HepG2 (cell line): ENCODE measurements at regions not wholly inside any gene's neighbourhood (a gene's known extent, or its start where the extent isn't known, plus 50 kb on each side); places are given as distances from the start of the nearest gene placed in this dataset.

Experiments used
- ATAC-seq: fragments of 200-7000 bp; cut with Tn5 transposase; 3 replicates; pipeline ENCODE4 v1.9.1; 2020; ENCODE audit warnings: mild to moderate bottlenecking, moderate library complexity
- BruUV-seq: library from RNA; stranded (reverse); fragments of 400-500 nt; replicated peaks from 2 replicates; lab custom pipeline; 2021; lab: Mats Ljungman, UMichigan
- CTCF ChIA-PET: fragments of 300-600 bp; formaldehyde crosslinking; extraction: SDS; loops from one replicate; lab custom pipeline; 2021; ENCODE audit warnings: low total read pairs, inconsistent platforms, low intra/inter-chr PET ratio; lab: Yijun Ruan, JAX
- POLR2A ChIA-PET: fragments of 350-600 bp; sonication (Branson Sonifier 250); formaldehyde crosslinking; loops from one replicate; lab custom pipeline; 2020; ENCODE audit warnings: antibody characterized with exemption, inconsistent platforms; lab: Yijun Ruan, JAX
- DNase-seq: peaks from one replicate; pipeline ENCODE4 v3.0.0-alpha.2; 2015; ENCODE audit warnings: low spot score
- FAIRE-seq: peaks from 3 replicates; lab custom pipeline; 2011; peaks lifted over from hg19 to GRCh38; lab: Jason Lieb, UNC
- H2AFZ ChIP-seq: one replicate; pipeline ENCODE4 v1.6.1; 2011; ENCODE audit warnings: low read length, inconsistent platforms
- H3K27ac ChIP-seq: fragments of 300-600 bp; 3 replicates; pipeline ENCODE4 v1.8.0; 2011; ENCODE audit warnings: mixed run types, mild to moderate bottlenecking, mixed read lengths, low read length, inconsistent platforms; ENCODE audit not compliant: insufficient read depth; ENCODE audit errors: extremely low read length
- H3K27me3 ChIP-seq, 2 experiments: fragments of 200-600 bp in 1 of 2; 2 replicates in 1 of 2; 3 replicates in 1 of 2; pipeline versions ENCODE4 v1.6.0 to v1.8.0; 2011; ENCODE audit warnings: low read length in 2 of 2, mild to moderate bottlenecking in 2 of 2, moderate library complexity in 2 of 2, inconsistent platforms in 1 of 2; ENCODE audit not compliant: insufficient read depth in 2 of 2, control insufficient read depth in 1 of 2
- H3K36me3 ChIP-seq, 2 experiments: fragments of 200-600 bp in 1 of 2; replicated peaks in 1 of 2; 2 replicates in 1 of 2; 3 replicates in 1 of 2; pipeline versions ENCODE4 v1.5.1 to v1.8.0; 2011; ENCODE audit warnings: low read length in 2 of 2, inconsistent platforms in 1 of 2; ENCODE audit not compliant: insufficient read depth in 2 of 2, control insufficient read depth in 1 of 2
- H3K4me1 ChIP-seq: 2 replicates; pipeline ENCODE4 v1.5.1; 2012; ENCODE audit warnings: low read length, inconsistent platforms; ENCODE audit not compliant: insufficient read depth
- H3K4me2 ChIP-seq: 2 replicates; pipeline ENCODE4 v1.6.0; 2011; ENCODE audit warnings: low read depth, low read length, inconsistent platforms
- H3K4me3 ChIP-seq, 3 experiments: fragments of 200-600 bp in 1 of 3; sonication (generic), shearing (Covaris generic) in 1 of 3; replicated peaks in 1 of 3; 2 replicates each; pipeline ENCODE4 v1.5.1; 2011 to 2016; ENCODE audit warnings: low read length in 3 of 3, inconsistent platforms in 2 of 3, low read depth in 2 of 3, mild to moderate bottlenecking in 2 of 3, control low read depth in 1 of 3, mixed read lengths in 1 of 3; ENCODE audit not compliant: insufficient read depth in 1 of 3
- H3K79me2 ChIP-seq: one replicate; pipeline ENCODE4 v1.6.1; 2011; ENCODE audit warnings: low read length, inconsistent platforms; ENCODE audit not compliant: insufficient read depth
- H3K9ac ChIP-seq: 2 replicates; pipeline ENCODE4 v1.6.0; 2011; ENCODE audit warnings: mild to moderate bottlenecking, low read depth, low read length, inconsistent platforms; ENCODE audit not compliant: insufficient read depth
- H3K9me3 ChIP-seq: 2 replicates; pipeline ENCODE4 v1.5.1; 2012; ENCODE audit warnings: mild to moderate bottlenecking, low read length
- H4K20me1 ChIP-seq: 2 replicates; pipeline ENCODE4 v1.6.0; 2011; ENCODE audit warnings: inconsistent platforms, mild to moderate bottlenecking, low read length, moderate library complexity; ENCODE audit not compliant: insufficient read depth
- ATF3 ChIP-seq: sonication (generic); formaldehyde crosslinking; IDR thresholded peaks from 2 replicates; pipeline ENCODE4 v1.4.0; 2020; ENCODE audit warnings: missing genetic modification reagents
- CC2D1A ChIP-seq: sonication (generic); formaldehyde crosslinking; IDR thresholded peaks from 2 replicates; pipeline ENCODE4 v1.8.1; 2023; ENCODE audit warnings: mild to moderate bottlenecking, missing genetic modification reagents
- DNMT3B ChIP-seq: conservative IDR thresholded peaks from 2 replicates; pipeline ENCODE4 v1.6.1; 2016; ENCODE audit warnings: missing biosample characterization, control low read depth
- MYNN ChIP-seq: sonication (generic); formaldehyde crosslinking; IDR thresholded peaks from 2 replicates; pipeline ENCODE4 v1.4.0; 2020; ENCODE audit warnings: mild to moderate bottlenecking, low read depth, missing genetic modification reagents
- NCOA1 ChIP-seq: sonication (generic); formaldehyde crosslinking; IDR thresholded peaks from 2 replicates; pipeline ENCODE4 v1.9.0; 2021; ENCODE audit warnings: missing genetic modification reagents
- THRA ChIP-seq: sonication (generic); formaldehyde crosslinking; IDR thresholded peaks from 2 replicates; pipeline ENCODE4 v1.4.0; 2020; ENCODE audit warnings: missing genetic modification reagents, borderline replicate concordance
- ZBTB7B ChIP-seq: sonication (generic); formaldehyde crosslinking; IDR thresholded peaks from 2 replicates; pipeline ENCODE4 v1.4.0; 2020; ENCODE audit warnings: missing genetic modification reagents
- ZHX2 ChIP-seq, 2 experiments: sonication (generic) in 1 of 2; formaldehyde crosslinking in 1 of 2; IDR thresholded peaks; 2 replicates each; pipeline versions ENCODE4 v1.6.1 to v1.9.0; 2014 to 2022; ENCODE audit warnings: antibody characterized with exemption in 1 of 2, borderline replicate concordance in 1 of 2, inconsistent platforms in 1 of 2, low read depth in 1 of 2, missing genetic modification reagents in 1 of 2
- ZNF724P ChIP-seq: sonication (generic); formaldehyde crosslinking; IDR thresholded peaks from 2 replicates; pipeline ENCODE4 v1.8.0; 2022; ENCODE audit warnings: missing genetic modification reagents, borderline replicate concordance
- ZNF781 ChIP-seq: sonication (generic); formaldehyde crosslinking; IDR thresholded peaks from 2 replicates; pipeline ENCODE4 v1.5.1; 2020; ENCODE audit warnings: borderline replicate concordance, mild to moderate bottlenecking, missing genetic modification reagents; ENCODE audit errors: not compliant biosample characterization
- ZNF784 ChIP-seq: sonication (generic); formaldehyde crosslinking; IDR thresholded peaks from 2 replicates; pipeline ENCODE4 v1.5.1; 2020; ENCODE audit warnings: missing genetic modification reagents, mild to moderate bottlenecking, borderline replicate concordance
- ZNF800 ChIP-seq: sonication (generic); formaldehyde crosslinking; IDR thresholded peaks from 2 replicates; pipeline ENCODE4 v1.4.0; 2020; ENCODE audit warnings: missing genetic modification reagents
- WGBS: methylation state at CpG from one replicate; pipeline ENCODE4 v1.1.6; 2017; ENCODE audit warnings: low lambda C conversion rate; 5-methylcytosine and 5-hydroxymethylcytosine counted together
- in situ Hi-C: cut with HindIII; loops from 2 replicates; pipeline ENCODE4 v1.10.0; 2017; ENCODE audit warnings: low pct_unique_long_range_greater_than_20kb; ENCODE audit not compliant: extremely low pct_ligation_motif_present
- intact Hi-C: fragments of 100-400 bp; cut with micrococcal nuclease; formaldehyde crosslinking; loops from one replicate; pipeline ENCODE4 v1.10.0; 2022; ENCODE audit not compliant: unreplicated experiment

- no peak for TF ChIP-seq ZNF800 (CRISPR knock-in tag)
- no peak for TF ChIP-seq DNMT3B
- no peak for TF ChIP-seq ZNF784 (CRISPR knock-in tag)
- TF ChIP-seq, all 625 proteins: peak for 0
Measured at GRCh38 chr5:152181461-152181860, 223.6 kb downstream of the NMUR2 start (continued).

- in situ Hi-C loops, result no loop called here
- Histone ChIP-seq H3K27ac (no peak overlapping the region), H4K20me1 (no peaks in the 10 kb centered on the region), H3K4me3 (no peak overlapping the region), H3K27me3 (no peaks in the 10 kb centered on the region), H3K9ac (no peak overlapping the region), H2AFZ (no peak overlapping the region), H3K4me1 (no peaks in the 10 kb centered on the region), H3K36me3 (no peaks in the 10 kb centered on the region), H3K79me2 (no peaks in the 10 kb centered on the region), H3K4me2 (no peak overlapping the region), H3K9me3 (peaks cover 11% of the 10 kb centered on the region; the same call in 1 of the 2 replicates)
- ATAC-seq (no peak), FAIRE-seq (no peak), DNase-seq (no peak)
- BruUV-seq, result no TSS peak
- POLR2A ChIA-PET, result no interaction called here
- 50% methylated on average over 2 of the region's 2 CpGs for whole genome bisulfite sequencing
- CTCF ChIA-PET, result no interaction called here
- intact Hi-C loops, result no loop called here
- TF ChIP-seq NCOA1 (CRISPR knock-in tag), result no peak
- no peak for TF ChIP-seq ZBTB7B (CRISPR knock-in tag)
- TF ChIP-seq CC2D1A (CRISPR knock-in tag), result no peak
- TF ChIP-seq THRA, result no peak
- no peak for TF ChIP-seq ZNF724P (CRISPR knock-in tag)
- no peak for TF ChIP-seq ATF3 (CRISPR knock-in tag)
- TF ChIP-seq MYNN (CRISPR knock-in tag), result no peak
- no peak for TF ChIP-seq ZNF781 (CRISPR knock-in tag)
- no peak for TF ChIP-seq ZHX2 (IDR thresholded peaks at IDR 0.05; ENCODE audit: low read depth)
- TF ChIP-seq ZHX2 (CRISPR knock-in tag; IDR thresholded peaks at IDR 0.05; ENCODE audit: borderline replicate concordance), result no peak
Measured at GRCh38 chr5:152178350-152178699, 226.8 kb downstream of the NMUR2 start.
